ENCODE measurements at regions not wholly inside any gene's neighbourhood (a gene's known extent, or its start where the extent isn't known, plus 50 kb on each side); places are given as distances from the start of the nearest gene placed in this dataset.

DNA sequence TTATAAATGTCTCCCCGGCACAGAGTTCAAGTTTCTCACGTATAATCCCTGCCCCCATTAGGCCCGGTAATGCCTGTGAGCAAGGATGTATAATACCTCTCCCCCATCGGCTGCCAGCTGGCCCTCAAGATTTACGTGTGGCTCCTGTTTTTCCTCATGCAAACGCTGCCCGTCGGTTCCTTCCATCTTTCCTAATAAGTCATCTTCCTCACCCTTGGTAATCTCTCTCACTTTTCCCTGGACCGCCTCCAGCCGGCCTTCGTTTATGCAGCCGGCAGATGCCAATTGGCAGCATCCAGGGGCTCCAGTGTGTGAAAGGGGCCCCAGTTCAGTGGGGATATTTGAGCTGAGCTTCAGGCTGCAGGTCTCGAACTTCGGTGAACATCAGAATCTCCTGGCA is 86.5 kb upstream of the NEURL1B start:
- Histone ChIP-seq H2AFZ (ENCODE audit: control insufficient read depth, low read depth, low read length) (no peak overlapping the region), H3K36me3 (ENCODE audit: control insufficient read depth in 2 of 2, insufficient read depth in 2 of 2, low read length in 1 of 2) (no peaks in the 10 kb centered on the region), H3K27me3 (replicated peaks in 1 of 2; ENCODE audit: control insufficient read depth in 2 of 2, insufficient read depth in 2 of 2, low read length in 1 of 2) (peaks cover 2 to 4% of the 10 kb centered on the region in 2 experiments; a peak in 3 of 4 replicates), H3K27ac (ENCODE audit: control insufficient read depth, insufficient read depth) (no peak overlapping the region), H3K9ac (ENCODE audit: control insufficient read depth, insufficient read depth, low read length) (no peak overlapping the region), H3K4me2 (ENCODE audit: control insufficient read depth, insufficient read depth) (no peak overlapping the region), H4K20me1 (ENCODE audit: control insufficient read depth, insufficient read depth) (no peaks in the 10 kb centered on the region), H3K4me3 (no peak overlapping the region), H3K4me1 (ENCODE audit: control insufficient read depth, insufficient read depth, low read length) (no peaks in the 10 kb centered on the region), H3K79me2 (ENCODE audit: control insufficient read depth, insufficient read depth, low read length) (no peaks in the 10 kb centered on the region), H3K9me3 (replicated peaks; ENCODE audit: control insufficient read depth, insufficient read depth, low read length) (no peaks in the 10 kb centered on the region)
- TF ChIP-seq ATF7 (IDR thresholded peaks at IDR 0.05; ENCODE audit: low read depth) (no peak), SRF (IDR thresholded peaks at IDR 0.05; ENCODE audit: low read depth in 2 of 2, low read length in 2 of 2) (no peak), ELK1 (IDR thresholded peaks at IDR 0.05; ENCODE audit: low read depth, low read length) (no peak), EGR1 (IDR thresholded peaks at IDR 0.05; ENCODE audit: borderline replicate concordance in 1 of 2, low read depth in 2 of 2, low read length in 2 of 2) (no peak), EZH2 (IDR thresholded peaks at IDR 0.05; ENCODE audit: borderline replicate concordance, control insufficient read depth, low read depth, low read length) (no peak), IKZF1 (conservative IDR thresholded peaks at IDR 0.05) (no peak), ZNF592 (IDR thresholded peaks at IDR 0.05) (no peak), NR2F1 (conservative IDR thresholded peaks at IDR 0.05) (no peak)
- TF ChIP-seq, protein P1, sequence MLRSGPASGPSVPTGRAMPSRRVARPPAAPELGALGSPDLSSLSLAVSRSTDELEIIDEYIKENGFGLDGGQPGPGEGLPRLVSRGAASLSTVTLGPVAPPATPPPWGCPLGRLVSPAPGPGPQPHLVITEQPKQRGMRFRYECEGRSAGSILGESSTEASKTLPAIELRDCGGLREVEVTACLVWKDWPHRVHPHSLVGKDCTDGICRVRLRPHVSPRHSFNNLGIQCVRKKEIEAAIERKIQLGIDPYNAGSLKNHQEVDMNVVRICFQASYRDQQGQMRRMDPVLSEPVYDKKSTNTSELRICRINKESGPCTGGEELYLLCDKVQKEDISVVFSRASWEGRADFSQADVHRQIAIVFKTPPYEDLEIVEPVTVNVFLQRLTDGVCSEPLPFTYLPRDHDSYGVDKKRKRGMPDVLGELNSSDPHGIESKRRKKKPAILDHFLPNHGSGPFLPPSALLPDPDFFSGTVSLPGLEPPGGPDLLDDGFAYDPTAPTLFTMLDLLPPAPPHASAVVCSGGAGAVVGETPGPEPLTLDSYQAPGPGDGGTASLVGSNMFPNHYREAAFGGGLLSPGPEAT (IDR thresholded peaks at IDR 0.05; ENCODE audit: low read depth): no peak
- TF ChIP-seq, protein P2, sequence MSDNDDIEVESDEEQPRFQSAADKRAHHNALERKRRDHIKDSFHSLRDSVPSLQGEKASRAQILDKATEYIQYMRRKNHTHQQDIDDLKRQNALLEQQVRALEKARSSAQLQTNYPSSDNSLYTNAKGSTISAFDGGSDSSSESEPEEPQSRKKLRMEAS (IDR thresholded peaks at IDR 0.05; ENCODE audit: low read depth, low read length): no peak
- no peak for ATAC-seq
- intact Hi-C loops (cut with micrococcal nuclease; ENCODE audit: unreplicated experiment) (no loop called here), in situ Hi-C loops (cut with MboI) (no loop called here)
- BruUV-seq (replicated peaks): no TSS peak
- DNase-seq (ENCODE audit: low read depth, low spot score): no peak
- 56% methylated on average over 14 of the region's 14 CpGs for WGBS (ENCODE audit: insufficient coverage, insufficient replicate concordance, low lambda C conversion rate, missing lambda C conversion rate)
- FAIRE-seq: no peak
- SMC1A ChIA-PET (ENCODE audit: uncharacterized antibody, unreplicated experiment): no interaction called here
- CTCF ChIA-PET: no interaction called here
- POLR2A ChIA-PET: no interaction called here
- RAD21 ChIA-PET (ENCODE audit: unreplicated experiment): no interaction called here

Data from GM12878 (cell line).